ENCODE measurements at regions not wholly inside any gene's neighbourhood (a gene's known extent, or its start where the extent isn't known, plus 50 kb on each side); places are given as distances from the start of the nearest gene placed in this dataset.

- TF ChIP-seq CTCF (IDR thresholded peaks at IDR 0.05; ENCODE audit: borderline replicate concordance, extremely low read depth, low read length, poor library complexity, severe bottlenecking) (no peak), EZH2 (IDR thresholded peaks at IDR 0.05; ENCODE audit: borderline replicate concordance, low read depth, low read length, severe bottlenecking) (no peak)
These were observed 365.3 kb upstream of the PDGFD start for GRCh38 chr11:104529213-104529612.

All from DND-41 (cell line).